GM12875 (cell line): ENCODE measurements at regions not wholly inside any gene's neighbourhood (a gene's known extent, or its start where the extent isn't known, plus 50 kb on each side); places are given as distances from the start of the nearest gene placed in this dataset.
"Not testable (repeated sequence)": the region's sequence is repeated elsewhere in the genome, so short reads cannot be mapped to it uniquely, and the experiment has no call there.

ENCODE experiments used
- H3K4me3 ChIP-seq: one replicate; pipeline ENCODE4 v1.5.1; 2011; ENCODE audit warnings: low read depth, low read length, control low read depth
- CTCF ChIP-seq: IDR thresholded peaks from 2 replicates; pipeline ENCODE4 v1.5.1; 2011; ENCODE audit warnings: low read depth, mild to moderate bottlenecking, control low read depth, inconsistent platforms, low read length, moderate library complexity, borderline replicate concordance; ENCODE audit not compliant: insufficient read depth

- no peak overlapping the region for H3K4me3 ChIP-seq
- no peak for TF ChIP-seq CTCF
These were observed 193.7 kb downstream of the TRIB2 start for GRCh38 chr2:12910431-12910830.

GRCh38 chr2:12915787-12916186 is 199.1 kb downstream of the TRIB2 start:
- no peak overlapping the region for H3K4me3 ChIP-seq
- no peak for TF ChIP-seq CTCF

- H3K4me3 ChIP-seq, result no peak overlapping the region
- TF ChIP-seq CTCF, result no peak
These were observed 201.6 kb downstream of the TRIB2 start for GRCh38 chr2:12918138-12918834.

- no peak for TF ChIP-seq CTCF
- no peak overlapping the region for H3K4me3 ChIP-seq
These were observed 202.2 kb downstream of the TRIB2 start for GRCh38 chr2:12918835-12919445.

- no peak for TF ChIP-seq CTCF
- H3K4me3 ChIP-seq, result no peak overlapping the region
These were observed 204.6 kb downstream of the TRIB2 start for GRCh38 chr2:12921321-12921720.

- no peak for TF ChIP-seq CTCF
- no peak overlapping the region for H3K4me3 ChIP-seq
These were observed 207.3 kb downstream of the TRIB2 start for GRCh38 chr2:12923907-12924610.

- not testable (repeated sequence) for H3K4me3 ChIP-seq
These were observed 209.9 kb downstream of the TRIB2 start for GRCh38 chr2:12926641-12927040.
